ENCODE measurements at regions not wholly inside any gene's neighbourhood (a gene's known extent, or its start where the extent isn't known, plus 50 kb on each side); places are given as distances from the start of the nearest gene placed in this dataset.

DNA sequence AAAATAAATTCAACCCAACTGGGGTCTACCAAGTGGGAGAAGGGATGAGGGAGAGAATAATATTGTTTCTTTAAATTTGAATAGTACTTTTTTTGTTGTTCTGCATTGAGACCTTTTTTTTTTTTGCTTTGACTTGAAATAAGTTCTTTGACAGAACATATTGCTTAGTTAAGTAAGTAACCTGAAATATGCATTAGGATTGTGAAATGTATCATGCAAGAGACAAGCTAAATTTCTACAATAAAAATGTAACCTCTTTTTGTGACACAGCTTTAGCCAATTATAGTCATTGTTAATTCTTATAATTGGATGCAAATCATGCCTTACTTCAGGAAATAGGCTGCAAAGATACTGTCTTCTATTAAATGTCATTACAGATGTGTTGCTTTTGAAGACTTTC is 150.0 kb upstream of the GOT2 start:
- TF ChIP-seq, protein P1, sequence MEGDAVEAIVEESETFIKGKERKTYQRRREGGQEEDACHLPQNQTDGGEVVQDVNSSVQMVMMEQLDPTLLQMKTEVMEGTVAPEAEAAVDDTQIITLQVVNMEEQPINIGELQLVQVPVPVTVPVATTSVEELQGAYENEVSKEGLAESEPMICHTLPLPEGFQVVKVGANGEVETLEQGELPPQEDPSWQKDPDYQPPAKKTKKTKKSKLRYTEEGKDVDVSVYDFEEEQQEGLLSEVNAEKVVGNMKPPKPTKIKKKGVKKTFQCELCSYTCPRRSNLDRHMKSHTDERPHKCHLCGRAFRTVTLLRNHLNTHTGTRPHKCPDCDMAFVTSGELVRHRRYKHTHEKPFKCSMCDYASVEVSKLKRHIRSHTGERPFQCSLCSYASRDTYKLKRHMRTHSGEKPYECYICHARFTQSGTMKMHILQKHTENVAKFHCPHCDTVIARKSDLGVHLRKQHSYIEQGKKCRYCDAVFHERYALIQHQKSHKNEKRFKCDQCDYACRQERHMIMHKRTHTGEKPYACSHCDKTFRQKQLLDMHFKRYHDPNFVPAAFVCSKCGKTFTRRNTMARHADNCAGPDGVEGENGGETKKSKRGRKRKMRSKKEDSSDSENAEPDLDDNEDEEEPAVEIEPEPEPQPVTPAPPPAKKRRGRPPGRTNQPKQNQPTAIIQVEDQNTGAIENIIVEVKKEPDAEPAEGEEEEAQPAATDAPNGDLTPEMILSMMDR (IDR thresholded peaks at IDR 0.05), result no peak
- no peak for TF ChIP-seq EP300 (IDR thresholded peaks at IDR 0.05)
